GM12865 (cell line): ENCODE measurements at regions not wholly inside any gene's neighbourhood (a gene's known extent, or its start where the extent isn't known, plus 50 kb on each side); places are given as distances from the start of the nearest gene placed in this dataset.
A peak's percentile ranks its signal among the peaks of the same experiment; 100 is the strongest.
"Not testable (repeated sequence)": the region's sequence is repeated elsewhere in the genome, so short reads cannot be mapped to it uniquely, and the experiment has no call there.

Experiments
- DNase-seq: peaks from one replicate; pipeline ENCODE4 v3.0.0; 2010; ENCODE audit warnings: low read depth
- H3K4me3 ChIP-seq: 2 replicates; pipeline ENCODE4 v1.5.1; 2011; ENCODE audit warnings: mild to moderate bottlenecking, low read depth, low read length, control low read depth
- CTCF ChIP-seq: IDR thresholded peaks from 2 replicates; pipeline ENCODE4 v1.5.1; 2011; ENCODE audit warnings: low read length, control low read depth, low read depth, inconsistent platforms; ENCODE audit not compliant: insufficient read depth; ENCODE audit errors: missing control alignments

GRCh38 chr11:127800989-127801688 is 786.2 kb downstream of the ETS1 start:
- no peak overlapping the region for H3K4me3 ChIP-seq
- TF ChIP-seq CTCF, result no peak
- no peak for DNase-seq

DNA sequence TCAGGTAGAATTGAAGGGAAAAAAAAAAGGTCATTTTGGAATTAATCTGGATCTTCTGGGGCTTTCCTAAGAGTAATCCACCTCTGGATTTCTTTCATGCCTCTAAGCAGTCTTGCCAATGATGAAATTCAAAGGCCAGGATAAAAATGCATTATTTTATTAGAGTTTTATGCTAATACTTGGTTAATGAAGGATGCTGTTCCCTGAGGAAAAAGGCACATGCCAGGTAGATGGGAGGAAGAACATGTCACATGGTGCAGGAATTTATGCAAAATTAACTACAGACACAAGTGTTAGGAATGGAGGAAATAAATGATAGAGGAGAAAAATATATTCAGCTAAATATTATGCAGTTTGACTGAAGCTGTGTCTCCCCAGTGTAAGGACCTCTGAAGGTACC is 792.0 kb downstream of the ETS1 start:
- TF ChIP-seq CTCF, result no peak
- no peak for DNase-seq
- no peak overlapping the region for H3K4me3 ChIP-seq

DNA sequence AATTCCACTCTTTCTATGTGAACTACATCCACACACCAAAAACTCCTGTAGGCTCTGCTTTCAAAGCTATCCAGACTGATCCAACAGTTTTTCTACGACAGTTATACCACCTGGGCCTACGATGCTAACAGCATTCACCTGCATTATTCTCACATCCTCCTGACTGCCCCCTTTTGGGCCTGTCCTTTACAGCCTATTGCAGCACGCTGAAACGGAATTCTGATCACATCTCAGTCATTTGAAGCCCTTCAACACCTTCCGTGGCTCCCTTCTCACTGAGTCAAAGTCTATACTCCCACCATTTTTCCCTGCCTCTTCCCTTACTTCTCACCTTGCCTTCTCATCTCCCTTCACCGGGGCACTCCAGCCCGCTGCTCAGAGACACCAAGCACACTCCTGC is 791.3 kb upstream of the KIRREL3 start:
- no peak for TF ChIP-seq CTCF
- no peak overlapping the region for H3K4me3 ChIP-seq
- no peak for DNase-seq

GRCh38 chr11:127790592-127790991 is 790.0 kb upstream of the KIRREL3 start:
- no peak for TF ChIP-seq CTCF
- DNase-seq, result no peak
- no peak overlapping the region for H3K4me3 ChIP-seq

DNA sequence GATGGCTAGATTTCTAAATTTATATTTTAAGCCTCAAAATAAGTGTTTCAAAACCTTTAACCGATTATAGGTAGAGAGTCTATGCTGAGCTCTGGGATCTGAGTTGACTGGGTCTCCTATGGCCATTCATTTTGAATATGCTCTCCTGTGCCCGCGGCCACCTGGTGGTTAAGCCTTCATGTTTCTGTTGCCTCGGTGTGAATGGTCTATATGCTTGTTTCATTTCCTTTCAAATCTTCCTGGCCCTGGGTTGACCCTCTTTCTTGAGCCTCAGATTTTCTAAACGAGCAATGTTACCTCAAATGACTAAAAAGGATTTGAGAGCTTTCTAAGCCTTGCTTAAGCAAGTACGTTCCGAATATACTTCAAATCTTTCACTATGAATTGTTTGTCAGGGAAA is 789.4 kb upstream of the KIRREL3 start:
- no peak overlapping the region for H3K4me3 ChIP-seq
- TF ChIP-seq CTCF, result peak; percentile 19
- DNase-seq, result peak; percentile 26

DNA sequence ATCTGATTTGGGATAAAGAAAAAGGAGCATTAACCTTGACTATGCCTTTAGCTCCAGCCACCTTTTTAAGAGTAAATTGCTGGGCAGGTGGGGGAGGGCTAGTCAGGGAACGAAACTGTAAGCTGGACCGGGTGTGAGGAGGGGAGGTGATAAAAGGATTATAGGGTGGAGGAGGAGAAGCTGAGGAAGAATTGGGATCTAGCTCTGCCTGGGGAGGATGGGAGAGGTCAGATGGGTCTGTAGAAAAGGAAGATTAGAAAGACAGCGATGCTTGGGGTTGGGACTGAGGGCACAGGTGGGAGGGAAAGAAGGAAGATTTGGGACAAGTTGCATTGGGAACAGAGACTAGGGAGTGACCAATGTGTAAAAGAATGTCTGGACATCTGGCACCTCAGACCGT is 772.4 kb upstream of the KIRREL3 start:
- not testable (repeated sequence) for DNase-seq, H3K4me3 ChIP-seq

GRCh38 chr11:127768931-127769330 is 768.4 kb upstream of the KIRREL3 start:
- DNase-seq, H3K4me3 ChIP-seq: not testable (repeated sequence)

DNA sequence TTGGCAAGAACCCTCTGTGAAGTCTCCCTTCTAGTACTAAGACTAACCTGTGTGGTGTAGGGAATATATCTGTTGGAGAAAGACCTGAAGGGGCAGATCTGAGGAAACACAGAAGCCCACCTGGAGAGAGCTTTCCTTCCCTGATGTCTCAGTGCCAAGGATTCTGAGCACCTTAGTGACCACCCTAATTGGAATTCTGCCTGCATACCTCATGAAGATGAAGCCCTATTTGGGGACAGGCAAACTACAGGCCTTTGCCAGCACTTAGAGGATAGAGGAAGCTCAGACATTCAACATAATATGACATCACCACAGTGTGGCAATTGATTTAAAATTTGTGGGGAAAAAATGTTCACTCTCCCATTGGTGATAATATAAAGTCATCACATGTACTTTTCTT is 766.2 kb upstream of the KIRREL3 start:
- H3K4me3 ChIP-seq, result no peak overlapping the region
- no peak for DNase-seq
- TF ChIP-seq CTCF, result no peak
